OCI-LY3 (cell line): ENCODE measurements at regions not wholly inside any gene's neighbourhood (a gene's known extent, or its start where the extent isn't known, plus 50 kb on each side); places are given as distances from the start of the nearest gene placed in this dataset.

ENCODE experiments used
- EZH2phosphoT487 ChIP-seq: fragments of 200-600 bp; shearing (Covaris generic); IDR thresholded peaks from 2 replicates; pipeline ENCODE4 v1.6.1; 2018; ENCODE audit warnings: antibody characterized with exemption, mixed run types, low read depth
- TF ChIP-seq, protein P1 (sequence below): fragments of 200-600, 300-600 bp; sonication (generic); IDR thresholded peaks from 2 replicates; pipeline ENCODE4 v1.5.1; 2014; ENCODE audit warnings: antibody characterized with exemption, low read length, low read depth

DNA sequence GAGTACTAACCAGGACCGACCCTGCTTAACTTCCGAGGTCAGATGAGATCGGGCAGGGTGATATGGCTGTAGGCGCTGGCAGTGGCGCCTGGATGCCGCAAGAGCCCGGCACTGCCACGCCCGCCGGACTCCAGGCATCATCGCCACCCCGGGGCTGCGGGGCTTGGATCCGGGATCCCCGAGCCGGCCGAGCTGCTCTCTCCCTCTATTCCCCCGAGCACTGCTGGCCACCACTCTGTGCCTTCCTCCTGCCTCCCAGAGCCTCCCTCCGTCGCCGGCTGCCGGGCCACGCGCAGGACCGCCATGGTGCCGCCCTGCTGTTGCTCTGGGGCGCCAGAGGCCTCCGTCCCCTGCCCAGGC lies 153.2 kb upstream of the ALG10B start:
- TF ChIP-seq, protein P1, sequence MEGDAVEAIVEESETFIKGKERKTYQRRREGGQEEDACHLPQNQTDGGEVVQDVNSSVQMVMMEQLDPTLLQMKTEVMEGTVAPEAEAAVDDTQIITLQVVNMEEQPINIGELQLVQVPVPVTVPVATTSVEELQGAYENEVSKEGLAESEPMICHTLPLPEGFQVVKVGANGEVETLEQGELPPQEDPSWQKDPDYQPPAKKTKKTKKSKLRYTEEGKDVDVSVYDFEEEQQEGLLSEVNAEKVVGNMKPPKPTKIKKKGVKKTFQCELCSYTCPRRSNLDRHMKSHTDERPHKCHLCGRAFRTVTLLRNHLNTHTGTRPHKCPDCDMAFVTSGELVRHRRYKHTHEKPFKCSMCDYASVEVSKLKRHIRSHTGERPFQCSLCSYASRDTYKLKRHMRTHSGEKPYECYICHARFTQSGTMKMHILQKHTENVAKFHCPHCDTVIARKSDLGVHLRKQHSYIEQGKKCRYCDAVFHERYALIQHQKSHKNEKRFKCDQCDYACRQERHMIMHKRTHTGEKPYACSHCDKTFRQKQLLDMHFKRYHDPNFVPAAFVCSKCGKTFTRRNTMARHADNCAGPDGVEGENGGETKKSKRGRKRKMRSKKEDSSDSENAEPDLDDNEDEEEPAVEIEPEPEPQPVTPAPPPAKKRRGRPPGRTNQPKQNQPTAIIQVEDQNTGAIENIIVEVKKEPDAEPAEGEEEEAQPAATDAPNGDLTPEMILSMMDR: no peak
- no peak for TF ChIP-seq EZH2phosphoT487
